22Rv1 (cell line): ENCODE measurements at regions not wholly inside any gene's neighbourhood (a gene's known extent, or its start where the extent isn't known, plus 50 kb on each side); places are given as distances from the start of the nearest gene placed in this dataset.

Experiments used
- CTCF ChIP-seq: fragments of 450-650 bp; IDR thresholded peaks from 2 replicates; pipeline ENCODE4 v1.5.1; 2017; ENCODE audit warnings: mild to moderate bottlenecking
- ZFX ChIP-seq: fragments of 450-650 bp; IDR thresholded peaks from 2 replicates; pipeline ENCODE4 v1.6.1; 2017; ENCODE audit warnings: antibody characterized with exemption, borderline replicate concordance

- TF ChIP-seq CTCF (no peak), ZFX (no peak)
These were observed 684.3 kb upstream of the SOX9 start for GRCh38 chr17:71436479-71436878.
